Adrenal gland (tissue), 9 donors: ENCODE measurements at regions not wholly inside any gene's neighbourhood (a gene's known extent, or its start where the extent isn't known, plus 50 kb on each side); places are given as distances from the start of the nearest gene placed in this dataset.
"Not testable (repeated sequence)": the region's sequence is repeated elsewhere in the genome, so short reads cannot be mapped to it uniquely, and the experiment has no call there.

Experiments
- DNase-seq, 7 donors: peaks; one replicate each; pipeline ENCODE4 v3.0.0-alpha.2; 2019 to 2020
- H3K27ac ChIP-seq, 5 donors: fragments of 200-600 bp; sonication (generic) in 4 of 5; 1 replicate in 3 of 5; 2 replicates in 2 of 5; pipeline versions ENCODE4 v1.5.1 to v1.8.0; 2016 to 2020; ENCODE audit warnings: mild to moderate bottlenecking in 1 of 5
- H3K27me3 ChIP-seq: fragments of 200-600 bp; 2 replicates; pipeline ENCODE4 v1.8.0; 2021
- H3K36me3 ChIP-seq, 2 donors: fragments of 200-600 bp; replicated peaks in 1 of 2; 1 replicate in 1 of 2; 2 replicates in 1 of 2; pipeline versions ENCODE4 v1.5.1 to v1.8.0; 2018 to 2022
- H3K4me1 ChIP-seq, 2 donors: fragments of 200-600 bp; replicated peaks in 1 of 2; 1 replicate in 1 of 2; 2 replicates in 1 of 2; pipeline versions ENCODE4 v1.5.1 to v1.8.0; 2018 to 2021
- H3K4me3 ChIP-seq, 4 donors: fragments of 200-600 bp; sonication (generic) in 3 of 4; one replicate each; pipeline ENCODE4 v1.5.1; 2016 to 2018
- H3K9me3 ChIP-seq, 3 donors: fragments of 200-600 bp; sonication (generic) in 1 of 3; replicated peaks in 1 of 3; 1 replicate in 2 of 3; 2 replicates in 1 of 3; pipeline versions ENCODE4 v1.5.1 to v1.8.0; 2016 to 2021
- POLR2A ChIP-seq, 2 donors: fragments of 450-650 bp; IDR thresholded peaks; one replicate each; pipeline ENCODE4 v1.6.1; 2017; ENCODE audit warnings: antibody characterized with exemption in 2 of 2, mild to moderate bottlenecking in 2 of 2, moderate library complexity in 1 of 2
- WGBS, 4 donors: extraction: QIAGEN DNeasy Blood & Tissue Kit in 2 of 4; methylation state at CpG; one replicate each; pipeline versions ENCODE4 v1.1.5 to v1.1.7; 2013 to 2017; 5-methylcytosine and 5-hydroxymethylcytosine counted together
- intact Hi-C, 2 donors: fragments of 100-400 bp; cut with DNase I; formaldehyde crosslinking; loops; one replicate each; pipeline versions ENCODE4 v1.14.1 to v1.15.0; 2022 to 2023
- TF ChIP-seq, protein P1 (sequence below), 6 experiments: fragments of 450-650 bp in 4 of 6; fragments of 200-600 bp in 2 of 6; sonication (generic) in 1 of 6; IDR thresholded peaks; 1 replicate in 5 of 6; 2 replicates in 1 of 6; pipeline versions ENCODE4 v1.5.1 to v1.8.0; 2016 to 2021; ENCODE audit warnings: antibody characterized with exemption in 6 of 6, mild to moderate bottlenecking in 2 of 6, moderate library complexity in 1 of 6
- donor health status: healthy with polysubstance abuse.
- donor health status: Bipolar disorder and iron deficiency.
- donor health status: DM: yes; HTN: yes; CAD: no.
- donor health status: DM: no; HTN: no; CAD: no.
- donor health status: DM: no; HTN: no; CAD: no.

DNA sequence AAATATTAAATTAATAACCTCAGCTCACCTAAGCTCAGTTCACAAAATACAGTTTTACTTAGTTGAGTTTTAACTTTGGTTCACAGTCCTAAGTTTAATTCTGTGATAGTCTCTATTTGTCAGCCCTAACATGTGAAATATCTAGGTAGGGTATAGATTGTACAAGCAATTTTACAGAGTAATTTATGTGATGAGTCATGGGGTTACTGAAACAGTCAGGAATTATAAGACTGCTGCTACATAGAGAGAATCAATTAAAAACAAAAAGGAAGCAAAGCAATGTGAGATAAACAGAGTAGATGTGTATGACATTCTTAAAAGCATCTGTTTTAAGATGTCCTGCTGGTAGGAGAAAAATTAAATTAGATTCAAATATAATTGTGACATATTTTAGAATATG lies 1018.2 kb upstream of the KCND2 start:
- H3K4me1 ChIP-seq: no peaks in the 10 kb centered on the region
- H3K4me3 ChIP-seq: no peak overlapping the region
- TF ChIP-seq, protein P1, sequence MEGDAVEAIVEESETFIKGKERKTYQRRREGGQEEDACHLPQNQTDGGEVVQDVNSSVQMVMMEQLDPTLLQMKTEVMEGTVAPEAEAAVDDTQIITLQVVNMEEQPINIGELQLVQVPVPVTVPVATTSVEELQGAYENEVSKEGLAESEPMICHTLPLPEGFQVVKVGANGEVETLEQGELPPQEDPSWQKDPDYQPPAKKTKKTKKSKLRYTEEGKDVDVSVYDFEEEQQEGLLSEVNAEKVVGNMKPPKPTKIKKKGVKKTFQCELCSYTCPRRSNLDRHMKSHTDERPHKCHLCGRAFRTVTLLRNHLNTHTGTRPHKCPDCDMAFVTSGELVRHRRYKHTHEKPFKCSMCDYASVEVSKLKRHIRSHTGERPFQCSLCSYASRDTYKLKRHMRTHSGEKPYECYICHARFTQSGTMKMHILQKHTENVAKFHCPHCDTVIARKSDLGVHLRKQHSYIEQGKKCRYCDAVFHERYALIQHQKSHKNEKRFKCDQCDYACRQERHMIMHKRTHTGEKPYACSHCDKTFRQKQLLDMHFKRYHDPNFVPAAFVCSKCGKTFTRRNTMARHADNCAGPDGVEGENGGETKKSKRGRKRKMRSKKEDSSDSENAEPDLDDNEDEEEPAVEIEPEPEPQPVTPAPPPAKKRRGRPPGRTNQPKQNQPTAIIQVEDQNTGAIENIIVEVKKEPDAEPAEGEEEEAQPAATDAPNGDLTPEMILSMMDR (IDR thresholded peaks at IDR 0.05): no peak
- no peak for TF ChIP-seq POLR2A (IDR thresholded peaks at IDR 0.05)
- no peak overlapping the region for H3K27ac ChIP-seq
- intact Hi-C loops: no loop called here
- H3K9me3 ChIP-seq: no peaks in the 10 kb centered on the region
- no peaks in the 10 kb centered on the region for H3K36me3 ChIP-seq
- H3K27me3 ChIP-seq: no peaks in the 10 kb centered on the region
- no peak for DNase-seq

DNA sequence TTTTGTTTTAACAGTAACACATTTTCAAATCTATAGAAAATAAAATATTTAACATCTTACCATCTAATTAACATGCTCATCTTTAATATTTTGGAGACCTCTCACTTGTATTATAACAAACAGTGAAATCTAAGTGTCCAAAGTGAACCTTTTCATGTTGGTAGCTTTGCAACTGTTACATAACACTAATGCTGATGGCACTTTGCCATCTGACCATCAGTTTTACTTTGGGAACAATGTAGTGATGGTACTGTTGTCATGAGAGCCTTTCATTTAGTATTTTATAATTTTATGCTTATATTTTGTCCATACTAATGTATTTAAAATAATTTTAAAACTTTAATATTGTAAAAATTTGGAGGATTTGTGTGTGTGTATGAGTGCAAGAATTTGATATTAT lies 1017.0 kb upstream of the KCND2 start:
- Histone ChIP-seq H3K4me1 (no peaks in the 10 kb centered on the region), H3K9me3 (no peaks in the 10 kb centered on the region), H3K36me3 (no peaks in the 10 kb centered on the region), H3K27ac (no peak overlapping the region), H3K4me3 (no peak overlapping the region), H3K27me3 (no peaks in the 10 kb centered on the region)
- DNase-seq: no peak
- TF ChIP-seq, protein P1 (IDR thresholded peaks at IDR 0.05): no peak
- intact Hi-C loops: no loop called here

DNA sequence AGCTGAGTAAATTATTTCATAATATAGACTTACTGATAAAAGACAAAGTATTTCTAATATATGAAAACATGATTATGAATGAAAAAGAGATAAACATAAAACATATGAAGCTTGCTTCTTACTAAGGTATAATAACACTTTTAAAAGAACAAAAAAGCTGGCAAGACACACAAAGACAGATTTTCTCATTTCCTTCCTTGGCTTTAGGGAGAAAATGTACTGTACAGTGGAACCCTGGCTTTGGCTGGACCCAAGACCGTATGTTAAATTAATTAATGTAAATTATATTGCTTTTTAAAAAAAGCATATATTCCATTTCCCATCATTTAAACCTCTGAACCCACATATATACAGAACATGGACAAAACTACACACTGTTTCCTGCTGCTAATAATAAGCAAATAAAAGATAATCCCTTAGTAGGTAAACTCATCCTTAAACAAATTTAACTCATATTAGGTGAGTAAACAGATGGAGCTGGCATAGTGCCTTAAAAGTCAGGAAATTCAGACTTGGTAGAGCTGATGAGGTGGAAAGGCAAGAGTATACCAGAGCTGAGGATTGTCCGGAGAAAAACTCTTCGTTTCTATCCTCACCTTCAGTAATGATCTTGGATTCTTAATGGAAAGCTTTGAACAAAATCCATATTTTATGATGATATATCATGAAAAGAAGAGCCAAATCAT lies 1016.4 kb upstream of the KCND2 start:
- no peak for DNase-seq
- Histone ChIP-seq H3K27ac (no peak overlapping the region), H3K9me3 (no peaks in the 10 kb centered on the region), H3K36me3 (no peaks in the 10 kb centered on the region), H3K27me3 (no peaks in the 10 kb centered on the region), H3K4me3 (no peak overlapping the region), H3K4me1 (no peaks in the 10 kb centered on the region)
- 66 to 77% (median 73%) methylated on average over 3 of the region's 3 CpGs for WGBS, 4 donors
- TF ChIP-seq, protein P1 (IDR thresholded peaks at IDR 0.05): no peak
- no peak for TF ChIP-seq POLR2A (IDR thresholded peaks at IDR 0.05)
- intact Hi-C loops: no loop called here

DNA sequence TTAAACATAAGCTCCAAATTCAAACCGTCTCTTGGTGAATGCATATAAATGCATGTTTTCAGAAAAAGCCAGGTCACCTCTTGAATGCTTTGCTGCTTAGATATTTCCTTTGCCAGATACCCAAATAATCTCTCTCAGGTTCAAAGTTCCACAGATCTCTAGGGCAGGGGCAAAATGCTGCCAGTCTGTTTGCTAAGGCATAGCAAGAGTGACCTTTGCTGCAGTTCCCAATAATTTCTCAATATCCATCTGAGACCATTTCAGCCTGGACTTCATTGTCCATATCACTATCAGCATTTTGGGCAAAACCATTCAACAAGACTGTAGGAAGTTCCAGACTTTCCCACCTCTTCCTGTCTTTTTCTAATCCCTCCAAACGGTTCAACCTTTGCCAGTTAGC lies 1006.2 kb upstream of the KCND2 start:
- intact Hi-C loops, H3K9me3 ChIP-seq, H3K27me3 ChIP-seq, DNase-seq, H3K4me1 ChIP-seq, H3K4me3 ChIP-seq, H3K36me3 ChIP-seq, H3K27ac ChIP-seq: not testable (repeated sequence)
- WGBS, 4 donors: 58 to 66% (median 60%) methylated on average over 2 of the region's 2 CpGs

DNA sequence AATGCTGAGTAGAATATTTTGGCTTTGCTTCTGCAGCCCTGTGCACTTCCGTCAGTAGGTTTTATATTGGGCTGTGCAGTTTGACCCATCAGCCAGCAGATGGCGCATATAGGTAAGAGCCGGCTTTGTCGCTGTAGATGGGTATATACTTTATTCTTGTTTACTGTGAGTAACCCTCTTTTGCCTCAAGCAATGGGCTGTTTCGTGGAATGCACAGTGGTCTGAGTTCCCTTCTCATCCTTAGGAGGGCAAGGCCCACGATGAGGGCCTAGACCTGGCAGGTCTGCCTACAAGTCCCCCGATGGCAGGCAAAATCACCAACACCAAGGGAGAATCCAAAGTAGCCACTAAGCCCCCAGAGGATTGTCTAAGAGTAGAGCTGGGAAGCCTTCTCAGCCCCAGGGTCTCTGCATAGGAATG lies 1002.9 kb upstream of the KCND2 start:
- Histone ChIP-seq H3K36me3 (no peaks in the 10 kb centered on the region), H3K4me1 (no peaks in the 10 kb centered on the region), H3K4me3 (no peak overlapping the region), H3K9me3 (no peaks in the 10 kb centered on the region), H3K27me3 (no peaks in the 10 kb centered on the region), H3K27ac (no peak overlapping the region)
- peak; percentile 30 to 80 (median 51) for DNase-seq
- no peak for TF ChIP-seq POLR2A (IDR thresholded peaks at IDR 0.05)
- TF ChIP-seq, protein P1 (IDR thresholded peaks at IDR 0.05): peak; percentile 52 to 71 (median 62)
- WGBS, 4 donors: 4 to 22% (median 21%) methylated on average over 4 to 7 of the region's 7 CpGs
- intact Hi-C loops: loop anchor here in 1 of 2 donors (10.0 kb wide), 1 partner anchor 1285 kb away; no protein-coding TSS in a partner anchor
